Endodermal cell (in vitro differentiated cells): ENCODE measurements at regions not wholly inside any gene's neighbourhood (a gene's known extent, or its start where the extent isn't known, plus 50 kb on each side); places are given as distances from the start of the nearest gene placed in this dataset.

Experiments used
- DNase-seq: peaks from one replicate; pipeline ENCODE4 v3.0.0-alpha.2; 2017
- H3K27ac ChIP-seq: 2 replicates; pipeline ENCODE4 v1.5.1; 2013; ENCODE audit warnings: mild to moderate bottlenecking, low read depth, low read length, moderate library complexity
- H3K27me3 ChIP-seq: 2 replicates; pipeline ENCODE4 v1.6.1; 2013; ENCODE audit warnings: mild to moderate bottlenecking, low read length, moderate library complexity; ENCODE audit not compliant: insufficient read depth, control insufficient read depth, poor library complexity, severe bottlenecking
- H3K36me3 ChIP-seq: 2 replicates; pipeline ENCODE4 v1.7.0; 2013; ENCODE audit warnings: mild to moderate bottlenecking, low read length, moderate library complexity; ENCODE audit not compliant: control insufficient read depth, insufficient read depth
- H3K4me1 ChIP-seq: one replicate; pipeline ENCODE4 v1.7.0; 2013; ENCODE audit warnings: low read length; ENCODE audit not compliant: control insufficient read depth, insufficient read depth
- H3K4me3 ChIP-seq: 2 replicates; pipeline ENCODE4 v1.5.1; 2013; ENCODE audit warnings: mild to moderate bottlenecking, low read length, moderate library complexity
- H3K9ac ChIP-seq: 2 replicates; pipeline ENCODE4 v1.6.1; 2013; ENCODE audit warnings: mild to moderate bottlenecking, low read length, moderate library complexity; ENCODE audit not compliant: poor library complexity, severe bottlenecking; ENCODE audit errors: extremely low read depth
- H3K9me3 ChIP-seq: 2 replicates; pipeline ENCODE4 v1.6.1; 2013; ENCODE audit warnings: mild to moderate bottlenecking, low read length, moderate library complexity; ENCODE audit not compliant: control insufficient read depth
- H3K27ac Mint-ChIP-seq: 2 replicates; pipeline ENCODE4 v1.8.0; 2020; ENCODE audit warnings: mixed read lengths
- H3K27me3 Mint-ChIP-seq: 2 replicates; pipeline ENCODE4 v1.8.0; 2021; ENCODE audit warnings: mild to moderate bottlenecking, mixed read lengths; ENCODE audit not compliant: insufficient read depth
- H3K36me3 Mint-ChIP-seq: 2 replicates; pipeline ENCODE4 v1.8.0; 2020; ENCODE audit warnings: low read depth, mixed read lengths
- H3K4me1 Mint-ChIP-seq: 2 replicates; pipeline ENCODE4 v1.8.0; 2020; ENCODE audit warnings: mixed read lengths
- H3K4me3 Mint-ChIP-seq: 2 replicates; pipeline ENCODE4 v1.8.0; 2020; ENCODE audit warnings: mild to moderate bottlenecking, moderate library complexity, mixed read lengths
- H3K9me3 Mint-ChIP-seq: 2 replicates; pipeline ENCODE4 v1.8.0; 2020; ENCODE audit warnings: mild to moderate bottlenecking, mixed read lengths
- WGBS, 2 experiments: methylation state at CpG; one replicate each; pipeline versions ENCODE4 v1.1.5 to v1.1.7; 2013; ENCODE audit warnings: missing lambda C conversion rate in 2 of 2, mixed read lengths in 1 of 2; ENCODE audit not compliant: insufficient coverage in 1 of 2, insufficient read length in 1 of 2; 5-methylcytosine and 5-hydroxymethylcytosine counted together
- TF ChIP-seq, protein P1 (sequence below): fragments of 200-600 bp; sonication (generic); conservative IDR thresholded peaks from 2 replicates; pipeline ENCODE4 v1.5.0; 2021; ENCODE audit warnings: antibody characterized with exemption, mild to moderate bottlenecking

- Mint-ChIP-seq H3K27ac (no peak overlapping the region), H3K9me3 (no peaks in the 10 kb centered on the region), H3K4me3 (no peak overlapping the region), H3K36me3 (no peaks in the 10 kb centered on the region), H3K27me3 (no peaks in the 10 kb centered on the region), H3K4me1 (no peaks in the 10 kb centered on the region)
- no peaks in the 10 kb centered on the region for H3K36me3 ChIP-seq
- H3K9me3 ChIP-seq: no peaks in the 10 kb centered on the region
- WGBS, 2 experiments: 88 to 96% methylated on average over 2 to 3 of the region's 3 CpGs
- H3K4me3 ChIP-seq: no peak overlapping the region
- H3K27me3 ChIP-seq: no peaks in the 10 kb centered on the region
- H3K27ac ChIP-seq: no peak overlapping the region
- no peak overlapping the region for H3K9ac ChIP-seq
- no peaks in the 10 kb centered on the region for H3K4me1 ChIP-seq
- TF ChIP-seq, protein P1, sequence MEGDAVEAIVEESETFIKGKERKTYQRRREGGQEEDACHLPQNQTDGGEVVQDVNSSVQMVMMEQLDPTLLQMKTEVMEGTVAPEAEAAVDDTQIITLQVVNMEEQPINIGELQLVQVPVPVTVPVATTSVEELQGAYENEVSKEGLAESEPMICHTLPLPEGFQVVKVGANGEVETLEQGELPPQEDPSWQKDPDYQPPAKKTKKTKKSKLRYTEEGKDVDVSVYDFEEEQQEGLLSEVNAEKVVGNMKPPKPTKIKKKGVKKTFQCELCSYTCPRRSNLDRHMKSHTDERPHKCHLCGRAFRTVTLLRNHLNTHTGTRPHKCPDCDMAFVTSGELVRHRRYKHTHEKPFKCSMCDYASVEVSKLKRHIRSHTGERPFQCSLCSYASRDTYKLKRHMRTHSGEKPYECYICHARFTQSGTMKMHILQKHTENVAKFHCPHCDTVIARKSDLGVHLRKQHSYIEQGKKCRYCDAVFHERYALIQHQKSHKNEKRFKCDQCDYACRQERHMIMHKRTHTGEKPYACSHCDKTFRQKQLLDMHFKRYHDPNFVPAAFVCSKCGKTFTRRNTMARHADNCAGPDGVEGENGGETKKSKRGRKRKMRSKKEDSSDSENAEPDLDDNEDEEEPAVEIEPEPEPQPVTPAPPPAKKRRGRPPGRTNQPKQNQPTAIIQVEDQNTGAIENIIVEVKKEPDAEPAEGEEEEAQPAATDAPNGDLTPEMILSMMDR: no peak
- DNase-seq: no peak
Measured at GRCh38 chr20:53699085-53699674, 105.5 kb upstream of the ZNF217 start.

GRCh38 chr20:53698371-53698978, 104.8 kb upstream of the ZNF217 start:
- WGBS, 2 experiments: 90 to 100% methylated on average over 6 to 10 of the region's 10 CpGs
- Mint-ChIP-seq H3K27me3 (no peaks in the 10 kb centered on the region), H3K36me3 (no peaks in the 10 kb centered on the region)

DNA sequence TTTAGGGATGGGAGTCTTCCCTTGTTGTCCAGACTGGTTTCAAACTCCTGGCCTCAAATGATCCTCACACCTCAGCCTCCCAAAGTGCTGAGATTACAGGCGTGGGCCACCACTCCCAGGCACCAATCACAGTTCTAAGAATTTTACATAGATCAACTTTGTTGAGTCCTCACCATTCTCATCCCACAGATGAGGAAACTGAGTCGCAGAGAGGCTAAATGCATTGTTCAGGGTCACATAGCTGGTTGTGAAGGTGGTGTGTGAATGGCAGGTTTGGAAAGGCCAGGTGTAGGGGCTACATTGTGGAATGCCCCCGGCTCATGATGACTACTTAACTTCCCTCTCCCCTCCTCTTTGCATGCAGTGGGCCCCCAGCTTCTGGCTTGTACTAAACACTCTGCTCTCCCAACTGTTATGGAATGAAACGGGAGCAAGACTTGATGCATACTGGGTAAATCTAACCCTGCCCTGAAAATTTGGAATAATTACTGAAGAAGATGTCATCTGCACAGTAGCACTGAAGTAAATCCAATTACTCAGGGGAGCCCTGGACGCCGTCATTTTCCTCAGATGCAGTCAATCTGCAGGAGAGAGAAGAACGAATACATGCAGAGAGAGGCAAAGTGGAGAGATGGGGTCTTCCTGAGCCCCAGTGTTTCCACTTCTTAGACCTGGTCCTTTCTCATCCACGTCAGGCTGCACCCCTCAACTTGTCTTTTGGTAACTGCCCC, 102.3 kb upstream of the ZNF217 start:
- 92 to 95% methylated on average over 6 to 8 of the region's 8 CpGs for WGBS, 2 experiments

More at GRCh38 chr20:53698371-53698978, 104.8 kb upstream of the ZNF217 start:
- no peak overlapping the region for H3K27ac ChIP-seq
- H3K9me3 Mint-ChIP-seq: no peaks in the 10 kb centered on the region
- H3K4me3 Mint-ChIP-seq: no peak overlapping the region
- H3K4me1 Mint-ChIP-seq: no peaks in the 10 kb centered on the region
- TF ChIP-seq, protein P1: no peak
- H3K36me3 ChIP-seq: no peaks in the 10 kb centered on the region
- H3K27me3 ChIP-seq: no peaks in the 10 kb centered on the region
- DNase-seq: no peak
- H3K9ac ChIP-seq: no peak overlapping the region
- no peak overlapping the region for H3K4me3 ChIP-seq
- H3K27ac Mint-ChIP-seq: no peak overlapping the region
- H3K4me1 ChIP-seq: no peaks in the 10 kb centered on the region
- H3K9me3 ChIP-seq: no peaks in the 10 kb centered on the region

More for the DNA sequence above, 102.3 kb upstream of the ZNF217 start:
- H3K9me3 ChIP-seq: no peaks in the 10 kb centered on the region
- Mint-ChIP-seq H3K27me3 (no peaks in the 10 kb centered on the region), H3K9me3 (no peaks in the 10 kb centered on the region), H3K4me1 (peaks cover 8% of the 10 kb centered on the region), H3K4me3 (no peak overlapping the region), H3K36me3 (no peaks in the 10 kb centered on the region), H3K27ac (no peak overlapping the region)
- no peaks in the 10 kb centered on the region for H3K27me3 ChIP-seq
- DNase-seq: no peak
- H3K36me3 ChIP-seq: no peaks in the 10 kb centered on the region
- H3K9ac ChIP-seq: no peak overlapping the region
- TF ChIP-seq, protein P1: no peak
- H3K4me1 ChIP-seq: no peaks in the 10 kb centered on the region
- no peak overlapping the region for H3K4me3 ChIP-seq
- H3K27ac ChIP-seq: no peak overlapping the region
